Vagina (tissue), 2 donors: ENCODE measurements at regions not wholly inside any gene's neighbourhood (a gene's known extent, or its start where the extent isn't known, plus 50 kb on each side); places are given as distances from the start of the nearest gene placed in this dataset.

Experiments
- DNase-seq, 2 donors: peaks; one replicate each; pipeline ENCODE4 v3.0.0-alpha.2; 2017; ENCODE audit errors: extremely low spot score in 2 of 2
- H3K27ac ChIP-seq: fragments of 200-600 bp; sonication (generic); one replicate; pipeline ENCODE4 v1.5.1; 2019
- H3K27me3 ChIP-seq: fragments of 200-600 bp; sonication (generic); one replicate; pipeline ENCODE4 v1.5.1; 2019
- H3K36me3 ChIP-seq, 2 donors: fragments of 200-600 bp; sonication (generic); one replicate each; pipeline ENCODE4 v1.5.1; 2017 to 2019
- H3K4me1 ChIP-seq: fragments of 200-600 bp; sonication (generic); one replicate; pipeline ENCODE4 v1.5.1; 2019
- H3K4me3 ChIP-seq, 2 donors: fragments of 200-600 bp; sonication (generic); 1 replicate in 1 of 2; 2 replicates in 1 of 2; pipeline ENCODE4 v1.5.1; 2016 to 2019
- H3K9me3 ChIP-seq: fragments of 200-600 bp; sonication (generic); one replicate; pipeline ENCODE4 v1.5.1; 2019
- POLR2A ChIP-seq, 2 donors: fragments of 450-650 bp; IDR thresholded peaks; one replicate each; pipeline ENCODE4 v1.6.1; 2017; ENCODE audit warnings: antibody characterized with exemption in 2 of 2, mild to moderate bottlenecking in 2 of 2, moderate library complexity in 2 of 2
- POLR2AphosphoS5 ChIP-seq, 2 donors: sonication (generic); formaldehyde crosslinking; IDR thresholded peaks; one replicate each; pipeline ENCODE4 v1.9.0; 2017; ENCODE audit warnings: antibody characterized with exemption in 2 of 2, mild to moderate bottlenecking in 2 of 2, low read depth in 1 of 2; ENCODE audit not compliant: insufficient read depth in 1 of 2
- intact Hi-C: fragments of 100-400 bp; cut with DNase I; formaldehyde crosslinking; loops from one replicate; pipeline ENCODE4 v1.15.1; 2023
- TF ChIP-seq, protein P1 (sequence below), 3 experiments: fragments of 450-650 bp in 2 of 3; fragments of 200-600 bp in 1 of 3; sonication (generic) in 1 of 3; IDR thresholded peaks; one replicate each; pipeline ENCODE4 v1.5.1; 2017 to 2019; ENCODE audit warnings: antibody characterized with exemption in 3 of 3, mild to moderate bottlenecking in 2 of 3, moderate library complexity in 2 of 3

GRCh38 chr9:18269561-18269960, 204.4 kb upstream of the ADAMTSL1 start:
- H3K36me3 ChIP-seq, result no peaks in the 10 kb centered on the region
- H3K27me3 ChIP-seq, result no peaks in the 10 kb centered on the region
- no peak overlapping the region for H3K4me3 ChIP-seq
- TF ChIP-seq, protein P1, sequence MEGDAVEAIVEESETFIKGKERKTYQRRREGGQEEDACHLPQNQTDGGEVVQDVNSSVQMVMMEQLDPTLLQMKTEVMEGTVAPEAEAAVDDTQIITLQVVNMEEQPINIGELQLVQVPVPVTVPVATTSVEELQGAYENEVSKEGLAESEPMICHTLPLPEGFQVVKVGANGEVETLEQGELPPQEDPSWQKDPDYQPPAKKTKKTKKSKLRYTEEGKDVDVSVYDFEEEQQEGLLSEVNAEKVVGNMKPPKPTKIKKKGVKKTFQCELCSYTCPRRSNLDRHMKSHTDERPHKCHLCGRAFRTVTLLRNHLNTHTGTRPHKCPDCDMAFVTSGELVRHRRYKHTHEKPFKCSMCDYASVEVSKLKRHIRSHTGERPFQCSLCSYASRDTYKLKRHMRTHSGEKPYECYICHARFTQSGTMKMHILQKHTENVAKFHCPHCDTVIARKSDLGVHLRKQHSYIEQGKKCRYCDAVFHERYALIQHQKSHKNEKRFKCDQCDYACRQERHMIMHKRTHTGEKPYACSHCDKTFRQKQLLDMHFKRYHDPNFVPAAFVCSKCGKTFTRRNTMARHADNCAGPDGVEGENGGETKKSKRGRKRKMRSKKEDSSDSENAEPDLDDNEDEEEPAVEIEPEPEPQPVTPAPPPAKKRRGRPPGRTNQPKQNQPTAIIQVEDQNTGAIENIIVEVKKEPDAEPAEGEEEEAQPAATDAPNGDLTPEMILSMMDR (IDR thresholded peaks at IDR 0.05), result no peak
- TF ChIP-seq POLR2AphosphoS5 (IDR thresholded peaks at IDR 0.05; ENCODE audit: insufficient read depth in 1 of 2, low read depth in 1 of 2) (no peak), POLR2A (IDR thresholded peaks at IDR 0.05) (no peak)
- DNase-seq, result no peak
- no peaks in the 10 kb centered on the region for H3K4me1 ChIP-seq
- H3K9me3 ChIP-seq, result no peaks in the 10 kb centered on the region
- H3K27ac ChIP-seq, result no peak overlapping the region
- intact Hi-C loops, result no loop called here

- no peaks in the 10 kb centered on the region for H3K9me3 ChIP-seq
- no peak overlapping the region for H3K27ac ChIP-seq
- TF ChIP-seq POLR2A (IDR thresholded peaks at IDR 0.05) (no peak), POLR2AphosphoS5 (IDR thresholded peaks at IDR 0.05; ENCODE audit: insufficient read depth in 1 of 2, low read depth in 1 of 2) (no peak)
- TF ChIP-seq, protein P1 (IDR thresholded peaks at IDR 0.05), result no peak
- H3K4me1 ChIP-seq, result no peaks in the 10 kb centered on the region
- no peaks in the 10 kb centered on the region for H3K36me3 ChIP-seq
- H3K4me3 ChIP-seq, result no peak overlapping the region
- H3K27me3 ChIP-seq, result no peaks in the 10 kb centered on the region
- no peak for DNase-seq
- intact Hi-C loops, result no loop called here
Measured at GRCh38 chr9:18274693-18275092, 199.3 kb upstream of the ADAMTSL1 start.

DNA sequence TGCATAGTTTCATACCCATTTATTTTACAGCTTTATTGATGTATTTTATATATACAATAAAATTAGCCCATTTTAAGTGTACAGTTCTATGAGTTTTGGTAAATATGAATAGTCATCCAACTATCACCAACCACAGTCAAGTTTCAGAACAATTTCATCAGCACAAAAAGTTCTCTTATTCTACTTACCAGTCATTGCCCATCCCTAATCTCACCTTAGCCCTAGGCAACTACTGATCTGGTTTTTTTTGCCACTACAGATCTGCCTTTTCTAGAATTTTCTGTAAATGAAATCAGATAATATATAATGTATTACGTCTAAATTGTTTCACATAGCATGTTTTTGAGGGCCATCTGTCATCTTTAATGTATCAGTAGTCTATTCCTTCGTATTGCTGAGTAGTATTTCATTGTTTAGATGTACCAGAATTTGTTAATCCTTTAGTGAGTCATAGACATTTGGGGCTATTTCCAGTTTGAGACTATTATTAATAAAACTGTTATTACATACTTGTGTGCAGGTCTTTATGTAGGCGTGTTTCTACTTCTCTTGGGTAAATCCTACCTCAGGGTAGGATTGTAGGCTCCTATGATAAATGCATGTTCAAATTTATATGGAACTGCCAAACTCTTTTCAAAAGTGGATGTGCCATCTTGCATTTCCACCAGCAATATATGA, 198.5 kb upstream of the ADAMTSL1 start:
- H3K27ac ChIP-seq, result no peak overlapping the region
- TF ChIP-seq, protein P1 (IDR thresholded peaks at IDR 0.05), result no peak
- TF ChIP-seq POLR2A (IDR thresholded peaks at IDR 0.05), result no peak
- no peak for TF ChIP-seq POLR2AphosphoS5 (IDR thresholded peaks at IDR 0.05; ENCODE audit: insufficient read depth in 1 of 2, low read depth in 1 of 2)
- no peaks in the 10 kb centered on the region for H3K4me1 ChIP-seq
- H3K36me3 ChIP-seq, result no peaks in the 10 kb centered on the region
- H3K4me3 ChIP-seq, result no peak overlapping the region
- DNase-seq, result no peak
- H3K9me3 ChIP-seq, result no peaks in the 10 kb centered on the region
- H3K27me3 ChIP-seq, result no peaks in the 10 kb centered on the region
- intact Hi-C loops, result no loop called here

- Histone ChIP-seq H3K27ac (no peak overlapping the region), H3K9me3 (no peaks in the 10 kb centered on the region), H3K36me3 (no peaks in the 10 kb centered on the region), H3K27me3 (no peaks in the 10 kb centered on the region), H3K4me3 (no peak overlapping the region), H3K4me1 (no peaks in the 10 kb centered on the region)
- intact Hi-C loops, result no loop called here
- TF ChIP-seq POLR2A (IDR thresholded peaks at IDR 0.05) (no peak), POLR2AphosphoS5 (IDR thresholded peaks at IDR 0.05; ENCODE audit: insufficient read depth in 1 of 2, low read depth in 1 of 2) (no peak)
- TF ChIP-seq, protein P1 (IDR thresholded peaks at IDR 0.05), result no peak
- DNase-seq, result no peak
Measured at GRCh38 chr9:18281291-18281690, 192.7 kb upstream of the ADAMTSL1 start.

GRCh38 chr9:18294229-18294628, 179.7 kb upstream of the ADAMTSL1 start:
- no peak overlapping the region for H3K4me3 ChIP-seq
- H3K4me1 ChIP-seq, result peaks cover 12% of the 10 kb centered on the region
- H3K27me3 ChIP-seq, result no peaks in the 10 kb centered on the region
- H3K9me3 ChIP-seq, result no peaks in the 10 kb centered on the region
- TF ChIP-seq, protein P1 (IDR thresholded peaks at IDR 0.05), result no peak
- TF ChIP-seq POLR2A (IDR thresholded peaks at IDR 0.05), result no peak
- no peak for TF ChIP-seq POLR2AphosphoS5 (IDR thresholded peaks at IDR 0.05; ENCODE audit: insufficient read depth in 1 of 2, low read depth in 1 of 2)
- H3K36me3 ChIP-seq, result no peaks in the 10 kb centered on the region
- no peak for DNase-seq
- H3K27ac ChIP-seq, result no peak overlapping the region
- intact Hi-C loops, result no loop called here
